NCI-H345 treated with DMSO at 0.1 percent for 48 hours (cell line): ENCODE measurements at regions not wholly inside any gene's neighbourhood (a gene's known extent, or its start where the extent isn't known, plus 50 kb on each side); places are given as distances from the start of the nearest gene placed in this dataset.
A peak's percentile ranks its signal among the peaks of the same experiment; 100 is the strongest.

Source experiments
- DNase-seq: peaks from one replicate; lab custom pipeline; 2025; ENCODE audit not compliant: unreplicated experiment; lab: John Stamatoyannopoulos, UW

DNA sequence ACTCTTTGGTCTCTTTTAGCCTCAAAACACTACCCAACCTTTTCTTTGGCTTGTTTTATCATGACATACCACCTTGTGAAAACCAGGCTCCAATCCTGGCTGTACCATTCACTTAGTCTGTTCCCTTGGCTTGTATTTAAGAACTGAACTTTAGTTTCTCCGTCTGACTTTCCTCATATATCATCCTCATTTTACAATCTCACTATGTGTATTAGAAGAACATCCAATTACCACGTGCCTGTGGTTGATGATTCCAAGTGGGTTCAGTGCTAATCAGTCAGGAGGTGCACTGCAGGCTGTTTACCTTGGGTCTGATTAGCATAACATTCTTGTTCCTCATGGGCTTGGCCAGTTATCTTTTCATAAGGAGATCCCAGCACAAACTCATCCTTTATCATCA, 144.8 kb upstream of the KLF14 start:
- DNase-seq = no peak

DNA sequence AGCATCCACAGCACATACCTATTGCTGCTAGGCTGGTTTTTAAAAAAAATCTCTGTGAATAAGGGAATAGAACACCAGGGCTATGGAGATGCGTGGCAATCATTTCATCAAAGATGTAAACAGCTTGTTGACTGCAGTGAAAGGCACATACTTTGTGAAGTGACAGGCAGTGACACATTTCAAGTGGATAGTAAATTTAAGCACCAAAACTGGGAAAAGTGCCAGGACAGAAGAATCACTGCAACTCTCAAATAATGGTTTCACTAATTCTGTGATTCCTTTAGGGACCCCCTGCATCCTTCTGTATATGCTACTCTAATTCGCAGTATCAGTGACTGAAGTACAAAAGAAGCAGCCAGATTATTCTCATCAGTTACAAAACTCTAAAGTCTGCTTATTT, 145.2 kb upstream of the KLF14 start:
- peak; percentile 17 for DNase-seq

DNA sequence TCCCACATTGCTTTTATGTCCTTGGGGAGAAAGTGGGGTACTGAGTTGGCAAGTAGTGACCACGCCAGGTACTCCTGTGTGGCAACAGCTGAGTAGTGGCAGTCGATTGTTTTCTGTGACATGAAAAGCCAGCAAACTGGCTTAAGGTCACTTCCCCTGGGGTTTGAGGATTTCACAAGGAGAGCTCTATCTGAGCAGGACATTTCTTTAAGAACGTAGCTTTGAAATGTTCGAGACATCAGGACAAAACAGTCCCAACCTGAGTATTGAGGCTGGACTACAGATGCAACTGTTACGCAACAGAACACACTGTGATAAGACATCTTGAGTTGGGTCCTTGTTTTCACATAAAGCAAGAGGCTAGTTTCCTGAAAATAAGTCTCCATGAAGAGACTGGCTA, 146.7 kb upstream of the KLF14 start:
- no peak for DNase-seq

GRCh38 chr7:130881091-130881798, 147.2 kb upstream of the KLF14 start:
- DNase-seq = no peak

DNA sequence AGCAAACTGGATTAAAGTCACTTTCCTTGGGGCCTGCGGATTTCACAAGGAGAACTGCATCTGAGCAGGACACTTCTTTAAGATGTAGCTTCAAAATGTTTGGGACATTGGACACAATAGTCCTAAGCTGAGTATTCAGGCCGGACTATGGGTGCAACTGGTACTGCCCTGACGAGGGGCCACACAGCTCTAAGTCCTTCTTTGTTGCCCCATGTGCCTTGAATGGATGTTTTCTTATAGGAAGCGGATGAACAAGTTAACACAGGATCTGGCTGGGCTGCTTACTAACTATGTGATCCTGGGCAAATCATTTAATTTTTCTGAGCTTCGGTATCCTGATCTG, 147.8 kb upstream of the KLF14 start:
- DNase-seq = no peak

- DNase-seq = no peak
These were observed 148.4 kb upstream of the KLF14 start for GRCh38 chr7:130882396-130882795.

DNA sequence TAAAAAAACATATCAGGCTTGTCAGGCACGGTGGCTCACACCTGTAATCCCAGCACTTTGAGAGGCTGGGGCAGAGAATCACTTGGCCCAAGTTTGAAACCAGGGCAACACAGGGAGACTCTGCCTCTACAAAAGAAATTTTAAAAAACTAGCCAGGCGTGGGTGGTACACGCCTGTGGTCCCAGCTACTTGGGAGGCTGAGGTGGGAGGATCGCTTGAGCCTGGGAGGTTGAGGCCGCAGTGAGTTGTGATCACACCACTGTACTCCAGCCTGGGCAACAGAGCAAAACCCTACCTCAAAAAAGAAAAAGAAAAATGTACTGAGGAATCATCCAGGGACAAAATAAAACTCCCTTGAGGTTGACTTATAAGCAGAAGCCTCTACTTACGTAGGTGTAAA, 149.9 kb upstream of the KLF14 start:
- no peak for DNase-seq

- DNase-seq = no peak
These were observed 150.7 kb upstream of the KLF14 start for GRCh38 chr7:130884437-130885417.

DNA sequence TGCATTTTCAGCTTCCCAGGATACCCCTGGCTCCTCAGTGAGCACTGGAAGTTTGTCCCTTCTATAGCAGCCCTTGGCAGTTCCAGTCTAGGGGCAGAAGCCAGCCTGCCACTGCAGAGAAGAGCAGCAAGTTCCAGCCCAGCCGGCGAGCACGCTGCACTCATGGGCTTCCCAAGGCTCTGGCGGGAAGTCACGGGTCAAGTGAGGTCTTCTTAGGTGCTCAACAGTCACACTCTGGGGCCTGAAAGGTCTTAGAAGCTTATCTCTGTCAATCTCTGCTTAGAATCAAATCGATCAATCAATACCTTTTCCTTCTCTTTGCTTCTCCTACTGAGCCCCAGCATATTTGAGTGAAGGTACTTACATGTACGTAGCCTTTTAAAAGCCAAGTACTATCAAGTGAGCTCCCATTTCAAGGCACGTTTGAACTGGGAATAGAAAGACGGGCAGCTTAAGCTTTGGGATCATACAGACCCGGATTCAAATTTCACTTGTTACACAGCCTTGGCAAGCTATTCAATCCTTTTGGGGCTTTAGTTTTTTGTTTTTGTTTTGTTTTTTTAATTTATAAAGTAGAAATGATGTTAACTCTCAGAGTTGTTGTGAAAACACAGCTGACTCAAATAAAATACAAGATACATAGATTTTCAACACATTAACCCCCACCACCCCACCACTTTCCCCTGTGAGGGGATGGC, 152.6 kb upstream of the KLF14 start:
- no peak for DNase-seq

- DNase-seq = no peak
These were observed 153.4 kb upstream of the KLF14 start for GRCh38 chr7:130887182-130887956.

DNA sequence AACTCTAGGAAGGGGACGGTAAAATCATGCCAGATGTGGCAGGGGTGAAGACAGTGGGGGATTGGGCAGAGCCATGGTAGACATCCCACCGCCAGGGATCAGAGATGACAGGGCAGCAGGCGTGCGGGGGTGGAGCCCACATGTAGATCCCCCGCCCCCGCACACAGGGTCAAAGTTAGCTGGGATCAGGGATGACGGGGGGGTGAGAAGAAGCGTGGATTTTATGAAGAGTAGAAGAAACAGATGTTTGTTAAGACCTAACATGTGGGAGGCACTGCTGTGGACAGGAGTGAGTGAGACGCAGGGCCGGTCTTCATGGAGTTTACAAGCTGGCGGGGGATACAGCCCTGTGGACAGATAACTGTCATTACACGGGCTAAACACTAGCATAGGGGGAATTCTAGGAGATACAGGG, 154.0 kb upstream of the KLF14 start:
- DNase-seq = no peak

DNA sequence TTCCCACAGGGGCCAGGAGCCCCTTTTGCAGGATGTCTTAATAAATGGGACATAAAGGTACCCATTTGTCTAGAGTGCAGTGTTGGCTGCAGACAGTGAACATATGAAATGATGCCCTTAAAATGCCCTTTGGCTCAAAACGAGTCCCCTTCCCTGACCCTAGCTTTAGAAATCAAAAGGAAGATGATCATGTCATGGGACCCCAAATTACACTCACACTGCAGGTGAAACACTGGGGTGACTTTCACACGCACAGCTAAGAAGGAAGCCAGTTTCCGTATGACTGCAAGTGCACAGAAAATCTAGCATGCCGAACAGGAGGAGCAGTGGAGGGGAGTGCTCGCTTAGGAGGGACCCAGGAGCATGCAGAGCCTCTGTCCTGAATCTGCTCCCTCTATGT, 154.5 kb upstream of the KLF14 start:
- no peak for DNase-seq

GRCh38 chr7:130890176-130891020, 156.4 kb upstream of the KLF14 start:
- no peak for DNase-seq

DNA sequence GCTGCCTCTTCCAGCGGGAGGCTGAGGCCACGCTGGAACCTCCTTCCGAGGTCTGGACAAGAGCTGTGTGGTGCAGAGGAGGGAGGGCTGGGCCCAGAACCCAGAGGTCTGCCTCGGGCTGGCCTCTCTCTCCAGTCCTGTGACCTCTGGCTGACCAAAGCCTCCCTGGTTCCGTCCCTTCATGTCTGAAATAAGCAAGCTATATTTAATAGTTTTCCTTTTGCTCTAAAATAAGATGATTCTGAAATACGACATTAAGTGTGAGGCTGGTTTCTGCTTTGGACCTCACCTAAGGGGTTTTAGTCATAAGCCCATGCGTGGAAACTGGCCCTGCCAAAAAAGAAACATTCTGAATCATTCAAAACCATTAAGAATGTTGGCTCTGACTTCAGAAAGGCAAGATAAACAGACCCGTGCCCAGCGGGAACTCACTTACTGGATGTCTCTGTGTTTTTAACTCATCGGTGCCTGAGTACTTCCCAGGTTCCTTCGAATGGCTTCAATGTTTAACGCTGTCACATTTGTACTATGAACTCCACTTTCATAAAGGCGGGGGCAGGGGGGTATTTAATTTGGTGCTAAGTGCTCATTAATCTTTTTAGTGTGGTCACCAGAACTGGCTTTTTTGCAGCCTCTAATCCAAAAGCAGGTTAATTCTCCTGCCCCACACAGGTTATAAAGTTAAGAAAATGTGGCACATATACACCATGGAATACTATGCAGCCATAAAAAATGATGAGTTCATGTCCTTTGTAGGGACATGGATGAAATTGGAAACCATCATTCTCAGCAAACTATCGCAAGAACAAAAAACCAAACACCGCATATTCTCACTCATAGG, 157.5 kb upstream of the KLF14 start:
- DNase-seq = no peak

GRCh38 chr7:130893441-130893894, 159.5 kb upstream of the KLF14 start:
- DNase-seq = no peak

DNA sequence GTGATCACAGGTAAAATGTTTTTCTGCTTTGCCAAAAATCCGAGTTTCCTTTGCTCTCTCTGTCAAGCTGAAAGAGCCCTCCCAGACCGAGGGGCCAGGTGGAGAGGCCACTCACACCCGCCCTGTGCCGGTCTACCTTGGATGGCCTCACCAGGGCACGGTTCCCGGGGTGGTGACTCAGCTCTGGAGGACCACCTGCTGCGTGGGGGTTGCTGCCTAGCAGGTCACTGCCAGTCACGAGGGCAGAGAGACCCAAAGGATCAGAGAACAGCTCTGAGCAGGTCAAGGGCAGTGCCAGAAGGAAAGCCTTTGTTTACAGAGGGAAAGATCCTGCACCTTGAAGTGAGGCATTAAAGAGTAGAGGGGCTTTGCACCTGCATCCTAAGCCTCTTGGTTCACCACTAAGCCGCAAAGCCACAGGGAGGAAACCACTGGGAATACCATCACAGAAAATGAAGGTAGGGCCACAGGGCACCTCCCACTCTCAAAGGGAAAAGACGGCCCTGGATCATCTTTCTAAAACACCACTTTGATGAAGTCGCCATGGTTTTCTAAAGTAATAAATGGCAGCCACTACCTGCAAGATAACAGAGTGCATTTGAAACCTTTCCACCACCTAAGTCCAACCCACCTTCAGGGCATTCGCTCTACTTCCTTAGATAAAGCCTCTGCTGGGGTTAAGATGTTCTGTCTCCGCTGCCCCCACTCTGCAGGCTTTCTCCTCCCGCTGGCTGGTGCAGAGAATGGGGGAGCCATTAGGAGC, 160.3 kb upstream of the KLF14 start:
- no peak for DNase-seq

DNA sequence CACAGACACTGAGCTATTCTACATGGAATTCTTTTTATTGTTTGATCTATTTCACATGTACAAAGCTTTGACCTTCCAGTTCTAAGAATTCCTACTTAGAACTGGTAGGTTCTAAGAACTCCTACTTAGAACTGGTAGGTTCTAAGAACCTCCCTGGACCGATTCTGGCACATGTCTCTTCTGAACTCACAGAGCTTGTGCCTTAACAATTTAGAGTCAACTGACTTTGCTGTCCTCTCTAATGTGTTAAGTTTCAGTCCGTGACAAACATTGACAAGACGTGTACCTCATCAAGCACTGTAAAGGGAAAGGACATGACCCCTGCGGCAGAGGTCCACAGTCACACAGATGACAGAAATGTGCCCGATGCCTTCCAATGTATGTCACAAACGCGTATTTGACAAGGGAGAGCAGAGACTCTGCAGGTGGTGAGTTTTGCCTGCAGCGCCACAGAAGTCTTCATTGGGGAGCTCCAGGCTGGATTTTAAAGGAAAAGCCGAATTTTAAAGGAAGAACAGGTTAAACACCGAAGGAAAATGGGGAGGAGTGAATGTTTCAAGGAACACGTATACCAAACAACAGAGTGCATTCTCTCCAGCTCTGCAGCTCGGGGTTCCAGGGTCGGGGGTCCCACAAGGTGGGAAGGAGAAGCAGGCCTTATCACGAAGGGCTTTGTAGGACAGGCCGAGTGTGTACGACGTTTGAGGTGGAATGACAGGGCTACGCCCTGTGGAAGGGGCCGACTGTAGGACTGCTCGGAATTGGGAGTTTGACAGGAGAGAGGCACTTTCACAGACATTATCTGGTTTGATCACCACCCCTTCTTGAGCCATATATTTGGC, 161.1 kb upstream of the KLF14 start:
- DNase-seq = no peak
